HepG2 (cell line): ENCODE measurements at regions not wholly inside any gene's neighbourhood (a gene's known extent, or its start where the extent isn't known, plus 50 kb on each side); places are given as distances from the start of the nearest gene placed in this dataset.
A peak's percentile ranks its signal among the peaks of the same experiment; 100 is the strongest.

ENCODE experiments used
- BCL6 ChIP-seq: IDR thresholded peaks from 2 replicates; pipeline ENCODE4 v1.6.1; 2016; ENCODE audit warnings: missing genetic modification reagents, missing compliant biosample characterization
- CEBPG ChIP-seq: IDR thresholded peaks from 2 replicates; pipeline ENCODE4 v1.6.1; 2016
- FOXK2 ChIP-seq: fragments of 450-650 bp; IDR thresholded peaks from 2 replicates; pipeline ENCODE4 v1.6.1; 2016
- IRF2 ChIP-seq: IDR thresholded peaks from 2 replicates; pipeline ENCODE4 v1.6.1; 2018; ENCODE audit warnings: missing genetic modification reagents, missing compliant biosample characterization
- ISL2 ChIP-seq: sonication (generic); formaldehyde crosslinking; IDR thresholded peaks from 2 replicates; pipeline ENCODE4 v1.5.0; 2020; ENCODE audit warnings: missing genetic modification reagents
- NCOA2 ChIP-seq: sonication (generic); formaldehyde crosslinking; IDR thresholded peaks from 2 replicates; pipeline ENCODE4 v1.8.0; 2022; ENCODE audit warnings: inconsistent platforms
- PPARG ChIP-seq: conservative IDR thresholded peaks from 2 replicates; pipeline ENCODE4 v1.6.1; 2016; ENCODE audit warnings: missing biosample characterization, missing genetic modification reagents
- SALL1 ChIP-seq: sonication (generic); formaldehyde crosslinking; IDR thresholded peaks from 2 replicates; pipeline ENCODE4 v1.8.0; 2022; ENCODE audit warnings: mild to moderate bottlenecking, missing genetic modification reagents
- STAT6 ChIP-seq: sonication (generic); formaldehyde crosslinking; IDR thresholded peaks from 2 replicates; pipeline ENCODE4 v1.4.0; 2020; ENCODE audit warnings: missing genetic modification reagents, mild to moderate bottlenecking, borderline replicate concordance
- SUZ12 ChIP-seq: fragments of 150-350 bp; IDR thresholded peaks from 2 replicates; pipeline ENCODE4 v1.6.1; 2014; ENCODE audit warnings: low read depth, low read length
- TARDBP ChIP-seq: sonication (generic); formaldehyde crosslinking; IDR thresholded peaks from 2 replicates; pipeline ENCODE4 v1.8.0; 2022; ENCODE audit warnings: mild to moderate bottlenecking, missing genetic modification reagents
- TRAFD1 ChIP-seq: sonication (generic); formaldehyde crosslinking; IDR thresholded peaks from 2 replicates; pipeline ENCODE4 v1.5.1; 2020; ENCODE audit warnings: missing genetic modification reagents, mild to moderate bottlenecking, borderline replicate concordance
- ZFP62 ChIP-seq: sonication (generic); formaldehyde crosslinking; IDR thresholded peaks from 2 replicates; pipeline ENCODE4 v1.4.0; 2020; ENCODE audit warnings: missing genetic modification reagents
- ZMYM4 ChIP-seq: sonication (generic); formaldehyde crosslinking; IDR thresholded peaks from 2 replicates; pipeline ENCODE4 v1.8.1; 2023; ENCODE audit warnings: mild to moderate bottlenecking, missing genetic modification reagents
- ZNF138 ChIP-seq: sonication (generic); formaldehyde crosslinking; IDR thresholded peaks from 2 replicates; pipeline ENCODE4 v1.5.0; 2020; ENCODE audit warnings: mild to moderate bottlenecking, low read depth, missing genetic modification reagents
- ZNF264 ChIP-seq: sonication (generic); formaldehyde crosslinking; IDR thresholded peaks from 2 replicates; pipeline ENCODE4 v1.4.0; 2020; ENCODE audit warnings: missing genetic modification reagents
- ZNF276 ChIP-seq: sonication (generic); formaldehyde crosslinking; IDR thresholded peaks from 2 replicates; pipeline ENCODE4 v1.4.0; 2020; ENCODE audit warnings: mild to moderate bottlenecking, low read depth, missing genetic modification reagents
- ZNF282 ChIP-seq: fragments of 450-650 bp; IDR thresholded peaks from 2 replicates; pipeline ENCODE4 v1.6.1; 2018; ENCODE audit not compliant: partially characterized antibody
- ZNF441 ChIP-seq: sonication (generic); formaldehyde crosslinking; IDR thresholded peaks from 2 replicates; pipeline ENCODE4 v1.7.0; 2021; ENCODE audit warnings: missing genetic modification reagents, borderline replicate concordance
- ZNF598 ChIP-seq: sonication (generic); formaldehyde crosslinking; IDR thresholded peaks from 2 replicates; pipeline ENCODE4 v1.5.1; 2020; ENCODE audit warnings: mild to moderate bottlenecking, missing genetic modification reagents, borderline replicate concordance
- ZNF781 ChIP-seq: sonication (generic); formaldehyde crosslinking; IDR thresholded peaks from 2 replicates; pipeline ENCODE4 v1.5.1; 2020; ENCODE audit warnings: borderline replicate concordance, mild to moderate bottlenecking, missing genetic modification reagents; ENCODE audit errors: not compliant biosample characterization
- ZNF792 ChIP-seq: IDR thresholded peaks from 2 replicates; pipeline ENCODE4 v1.6.1; 2016

GRCh38 chr2:8125741-8126711, 555.8 kb upstream of the ID2 start (continued):
- TF ChIP-seq FOXK2 (no peak), CEBPG (CRISPR knock-in tag) (peak; percentile 99), PPARG (CRISPR knock-in tag) (peak; percentile 94), ZNF282 (no peak), ZNF441 (CRISPR knock-in tag) (no peak; the same call in 1 of the 2 replicates), ZMYM4 (CRISPR knock-in tag) (peak; percentile 92), ZNF792 (CRISPR knock-in tag) (peak; percentile 91; the same call in 1 of the 2 replicates), ZNF598 (CRISPR knock-in tag) (no peak), ZNF264 (CRISPR knock-in tag) (peak; percentile 98), TRAFD1 (peak; percentile 46; the same call in 1 of the 2 replicates), ISL2 (CRISPR knock-in tag) (peak; percentile 100), STAT6 (CRISPR knock-in tag) (peak; percentile 26), SUZ12 (no peak), BCL6 (CRISPR knock-in tag) (peak; percentile 99), IRF2 (CRISPR knock-in tag) (peak; percentile 98), ZNF276 (CRISPR knock-in tag) (peak; percentile 90), TARDBP (CRISPR knock-in tag) (peak; percentile 97), ZFP62 (CRISPR knock-in tag) (no peak), NCOA2 (CRISPR knock-in tag) (peak; percentile 99), ZNF781 (CRISPR knock-in tag) (peak; percentile 43), ZNF138 (CRISPR knock-in tag) (no peak), SALL1 (peak; percentile 100)
